Gastroesophageal sphincter (tissue), 4 donors: ENCODE measurements at regions not wholly inside any gene's neighbourhood (a gene's known extent, or its start where the extent isn't known, plus 50 kb on each side); places are given as distances from the start of the nearest gene placed in this dataset.

Experiments used
- ATAC-seq: fragments of 150-250 bp; one replicate; pipeline ENCODE4 v1.9.1; 2016; ENCODE audit warnings: mild to moderate bottlenecking, moderate library complexity
- H3K27ac ChIP-seq, 4 donors: fragments of 200-600 bp; sonication (generic) in 3 of 4; 1 replicate in 3 of 4; 2 replicates in 1 of 4; pipeline ENCODE4 v1.5.1; 2016 to 2019
- H3K27me3 ChIP-seq: fragments of 200-600 bp; sonication (generic); one replicate; pipeline ENCODE4 v1.5.1; 2019
- H3K36me3 ChIP-seq, 2 donors: fragments of 200-600 bp; sonication (generic); one replicate each; pipeline ENCODE4 v1.5.1; 2019; ENCODE audit warnings: control low read depth in 1 of 2
- H3K4me1 ChIP-seq, 3 donors: fragments of 200-600 bp; sonication (generic); 1 replicate in 2 of 3; 2 replicates in 1 of 3; pipeline ENCODE4 v1.5.1; 2016 to 2019; ENCODE audit warnings: control low read depth in 2 of 3
- H3K4me3 ChIP-seq, 2 donors: fragments of 200-600 bp; sonication (generic); one replicate each; pipeline ENCODE4 v1.5.1; 2019; ENCODE audit warnings: mild to moderate bottlenecking in 1 of 2, moderate library complexity in 1 of 2
- H3K9me3 ChIP-seq, 3 donors: fragments of 200-600 bp; sonication (generic); one replicate each; pipeline ENCODE4 v1.5.1; 2017 to 2019; ENCODE audit warnings: control low read depth in 2 of 3
- CTCF ChIP-seq, 4 experiments: fragments of 200-600 bp in 2 of 4; fragments of 450-650 bp in 2 of 4; sonication (generic) in 1 of 4; IDR thresholded peaks; one replicate each; pipeline ENCODE4 v1.5.1; 2017 to 2019; ENCODE audit warnings: antibody characterized with exemption in 4 of 4, mild to moderate bottlenecking in 2 of 4, moderate library complexity in 2 of 4
- EP300 ChIP-seq: sonication (generic); formaldehyde crosslinking; IDR thresholded peaks from one replicate; pipeline ENCODE4 v1.6.1; 2017; ENCODE audit warnings: antibody characterized with exemption, mild to moderate bottlenecking
- POLR2A ChIP-seq, 2 donors: fragments of 450-650 bp; IDR thresholded peaks; one replicate each; pipeline ENCODE4 v1.6.1; 2017; ENCODE audit warnings: antibody characterized with exemption in 2 of 2, mild to moderate bottlenecking in 2 of 2, moderate library complexity in 1 of 2
- POLR2AphosphoS5 ChIP-seq: sonication (generic); formaldehyde crosslinking; IDR thresholded peaks from one replicate; pipeline ENCODE4 v1.6.1; 2017; ENCODE audit warnings: antibody characterized with exemption
- WGBS, 2 donors: methylation state at CpG; one replicate each; pipeline ENCODE4 v1.1.5; 2018; ENCODE audit warnings: low coverage in 1 of 2; 5-methylcytosine and 5-hydroxymethylcytosine counted together

- WGBS, 2 donors = 62 to 64% methylated on average over 3 of the region's 3 CpGs
- H3K4me3 ChIP-seq = no peak overlapping the region
- no peaks in the 10 kb centered on the region for H3K4me1 ChIP-seq
- no peak for TF ChIP-seq EP300
- no peak for TF ChIP-seq POLR2A (IDR thresholded peaks at IDR 0.05)
- TF ChIP-seq POLR2AphosphoS5 = no peak
- TF ChIP-seq CTCF (IDR thresholded peaks at IDR 0.05) = no peak
- no peaks in the 10 kb centered on the region for H3K36me3 ChIP-seq
- H3K9me3 ChIP-seq = no peaks in the 10 kb centered on the region
- H3K27me3 ChIP-seq = no peaks in the 10 kb centered on the region
- H3K27ac ChIP-seq = no peak overlapping the region
- no peak for ATAC-seq
Observed at GRCh38 chr3:86865506-86865905, 125.4 kb downstream of the VGLL3 start.

GRCh38 chr3:86856711-86857110 lies 134.2 kb downstream of the VGLL3 start:
- Histone ChIP-seq H3K4me3 (no peak overlapping the region), H3K4me1 (no peaks in the 10 kb centered on the region), H3K36me3 (no peaks in the 10 kb centered on the region), H3K27ac (no peak overlapping the region), H3K27me3 (no peaks in the 10 kb centered on the region), H3K9me3 (no peaks in the 10 kb centered on the region)
- ATAC-seq = no peak
- TF ChIP-seq CTCF (IDR thresholded peaks at IDR 0.05) (no peak), POLR2A (IDR thresholded peaks at IDR 0.05) (no peak), POLR2AphosphoS5 (no peak), EP300 (no peak)
- WGBS, 2 donors = 0 to 100% methylated on average over 1 of the region's 1 CpG

- TF ChIP-seq CTCF (IDR thresholded peaks at IDR 0.05) (no peak), POLR2A (IDR thresholded peaks at IDR 0.05) (no peak), EP300 (no peak), POLR2AphosphoS5 (no peak)
- Histone ChIP-seq H3K4me1 (no peaks in the 10 kb centered on the region), H3K4me3 (no peak overlapping the region), H3K9me3 (no peaks in the 10 kb centered on the region), H3K27me3 (no peaks in the 10 kb centered on the region), H3K27ac (no peak overlapping the region), H3K36me3 (no peaks in the 10 kb centered on the region)
- no peak for ATAC-seq
- 67 to 100% methylated on average over 1 of the region's 1 CpG for WGBS, 2 donors
Observed at GRCh38 chr3:86849991-86850390, 141.0 kb downstream of the VGLL3 start.

GRCh38 chr3:86845726-86846125 lies 145.2 kb downstream of the VGLL3 start:
- Histone ChIP-seq H3K4me1 (no peaks in the 10 kb centered on the region), H3K4me3 (no peak overlapping the region), H3K36me3 (no peaks in the 10 kb centered on the region), H3K27me3 (no peaks in the 10 kb centered on the region), H3K27ac (no peak overlapping the region), H3K9me3 (no peaks in the 10 kb centered on the region)
- TF ChIP-seq POLR2A (IDR thresholded peaks at IDR 0.05) (no peak), EP300 (no peak), CTCF (IDR thresholded peaks at IDR 0.05) (no peak), POLR2AphosphoS5 (no peak)
- 35 to 50% methylated on average over 3 to 4 of the region's 4 CpGs for WGBS, 2 donors
- ATAC-seq = no peak

GRCh38 chr3:86838927-86839326 lies 152.0 kb downstream of the VGLL3 start:
- Histone ChIP-seq H3K36me3 (no peaks in the 10 kb centered on the region), H3K27me3 (no peaks in the 10 kb centered on the region), H3K4me3 (no peak overlapping the region), H3K4me1 (no peaks in the 10 kb centered on the region), H3K27ac (no peak overlapping the region), H3K9me3 (no peaks in the 10 kb centered on the region)
- ATAC-seq = no peak
- TF ChIP-seq POLR2A (IDR thresholded peaks at IDR 0.05) = no peak
- TF ChIP-seq POLR2AphosphoS5 = no peak
- TF ChIP-seq CTCF (IDR thresholded peaks at IDR 0.05) = no peak
- TF ChIP-seq EP300 = no peak
- WGBS, 2 donors = 65% methylated on average over 2 of the region's 2 CpGs; no CpG with 5 or more reads in 1 of the 2 donors
